CD4-positive, alpha-beta T cell treated with Interferon gamma for 1 hour (primary cell): ENCODE measurements at regions not wholly inside any gene's neighbourhood (a gene's known extent, or its start where the extent isn't known, plus 50 kb on each side); places are given as distances from the start of the nearest gene placed in this dataset.
A peak's percentile ranks its signal among the peaks of the same experiment; 100 is the strongest.

ENCODE experiments used
- DNase-seq: peaks from one replicate; pipeline ENCODE4 v3.0.0-alpha.2; 2020

- DNase-seq: no peak
Observed at GRCh38 chr15:66933932-66934867, 131.2 kb upstream of the SMAD3 start.

- DNase-seq: no peak
Observed at GRCh38 chr15:66934868-66935520, 130.4 kb upstream of the SMAD3 start.

- DNase-seq: no peak
Observed at GRCh38 chr15:66935688-66936087, 129.7 kb upstream of the SMAD3 start.

GRCh38 chr15:66936109-66936860 is 129.1 kb upstream of the SMAD3 start:
- DNase-seq: no peak

- DNase-seq: no peak
Observed at GRCh38 chr15:66936861-66937582, 128.4 kb upstream of the SMAD3 start.

GRCh38 chr15:66937588-66937987 is 127.8 kb upstream of the SMAD3 start:
- no peak for DNase-seq

- DNase-seq: no peak
Observed at GRCh38 chr15:66938114-66938830, 127.1 kb upstream of the SMAD3 start.

GRCh38 chr15:66939016-66939415 is 126.4 kb upstream of the SMAD3 start:
- DNase-seq: no peak

GRCh38 chr15:66939451-66940023 is 125.9 kb upstream of the SMAD3 start:
- no peak for DNase-seq

GRCh38 chr15:66940368-66940767 is 125.0 kb upstream of the SMAD3 start:
- no peak for DNase-seq

GRCh38 chr15:66941108-66941711 is 124.2 kb upstream of the SMAD3 start:
- DNase-seq: no peak

GRCh38 chr15:66941791-66942190 is 123.6 kb upstream of the SMAD3 start:
- no peak for DNase-seq

GRCh38 chr15:66942649-66943390 is 122.6 kb upstream of the SMAD3 start:
- DNase-seq: no peak

GRCh38 chr15:66943456-66944095 is 121.8 kb upstream of the SMAD3 start:
- no peak for DNase-seq

GRCh38 chr15:66944121-66944520 is 121.3 kb upstream of the SMAD3 start:
- no peak for DNase-seq

GRCh38 chr15:66945286-66945685 is 120.1 kb upstream of the SMAD3 start:
- DNase-seq: no peak

- DNase-seq: no peak
Observed at GRCh38 chr15:66945842-66946241, 119.6 kb upstream of the SMAD3 start.

GRCh38 chr15:66946578-66947164 is 118.7 kb upstream of the SMAD3 start:
- DNase-seq: peak; percentile 71

- no peak for DNase-seq
Observed at GRCh38 chr15:66947471-66947870, 117.9 kb upstream of the SMAD3 start.

GRCh38 chr15:66948294-66948693 is 117.1 kb upstream of the SMAD3 start:
- DNase-seq: peak; percentile 3
